Muscle of arm (tissue), 1 donor: ENCODE measurements at regions not wholly inside any gene's neighbourhood (a gene's known extent, or its start where the extent isn't known, plus 50 kb on each side); places are given as distances from the start of the nearest gene placed in this dataset.

Source experiments
- DNase-seq: peaks from one replicate; pipeline ENCODE4 v3.0.0-alpha.2; 2013

GRCh38 chr3:23055733-23056376 is 147.3 kb upstream of the UBE2E2 start:
- no peak for DNase-seq

- DNase-seq, result no peak
These were observed 140.5 kb upstream of the UBE2E2 start for GRCh38 chr3:23062582-23062981.

- DNase-seq, result no peak
These were observed 140.1 kb upstream of the UBE2E2 start for GRCh38 chr3:23062982-23063381.

- no peak for DNase-seq
These were observed 136.0 kb upstream of the UBE2E2 start for GRCh38 chr3:23067116-23067515.

GRCh38 chr3:23068016-23068728 is 135.0 kb upstream of the UBE2E2 start:
- no peak for DNase-seq

GRCh38 chr3:23071296-23071695 is 131.8 kb upstream of the UBE2E2 start:
- no peak for DNase-seq

- no peak for DNase-seq
These were observed 131.4 kb upstream of the UBE2E2 start for GRCh38 chr3:23071758-23072157.

GRCh38 chr3:23072693-23073092 is 130.4 kb upstream of the UBE2E2 start:
- DNase-seq, result no peak

GRCh38 chr3:23073724-23074305 is 129.3 kb upstream of the UBE2E2 start:
- no peak for DNase-seq

- no peak for DNase-seq
These were observed 127.6 kb upstream of the UBE2E2 start for GRCh38 chr3:23075496-23075895.

- no peak for DNase-seq
These were observed 126.7 kb upstream of the UBE2E2 start for GRCh38 chr3:23076437-23076836.

- no peak for DNase-seq
These were observed 126.0 kb upstream of the UBE2E2 start for GRCh38 chr3:23077126-23077525.

GRCh38 chr3:23078735-23079134 is 124.4 kb upstream of the UBE2E2 start:
- no peak for DNase-seq

- no peak for DNase-seq
These were observed 123.2 kb upstream of the UBE2E2 start for GRCh38 chr3:23079976-23080375.

- DNase-seq, result no peak
These were observed 119.4 kb upstream of the UBE2E2 start for GRCh38 chr3:23083701-23084100.

GRCh38 chr3:23084367-23084766 is 118.8 kb upstream of the UBE2E2 start:
- DNase-seq, result no peak

GRCh38 chr3:23085261-23085660 is 117.9 kb upstream of the UBE2E2 start:
- no peak for DNase-seq

GRCh38 chr3:23086331-23086730 is 116.8 kb upstream of the UBE2E2 start:
- no peak for DNase-seq

GRCh38 chr3:23086831-23087230 is 116.3 kb upstream of the UBE2E2 start:
- DNase-seq, result no peak

- no peak for DNase-seq
These were observed 108.7 kb upstream of the UBE2E2 start for GRCh38 chr3:23094412-23094811.

- no peak for DNase-seq
These were observed 108.2 kb upstream of the UBE2E2 start for GRCh38 chr3:23094890-23095462.

GRCh38 chr3:23096041-23096440 is 107.1 kb upstream of the UBE2E2 start:
- DNase-seq, result no peak

- no peak for DNase-seq
These were observed 104.1 kb upstream of the UBE2E2 start for GRCh38 chr3:23099021-23099420.
